HepG2 (cell line): ENCODE measurements at regions not wholly inside any gene's neighbourhood (a gene's known extent, or its start where the extent isn't known, plus 50 kb on each side); places are given as distances from the start of the nearest gene placed in this dataset.

Source experiments
- ATAC-seq: fragments of 200-7000 bp; cut with Tn5 transposase; 3 replicates; pipeline ENCODE4 v1.9.1; 2020; ENCODE audit warnings: mild to moderate bottlenecking, moderate library complexity
- BruUV-seq: library from RNA; stranded (reverse); fragments of 400-500 nt; replicated peaks from 2 replicates; lab custom pipeline; 2021; lab: Mats Ljungman, UMichigan
- CTCF ChIA-PET: fragments of 300-600 bp; formaldehyde crosslinking; extraction: SDS; loops from one replicate; lab custom pipeline; 2021; ENCODE audit warnings: low total read pairs, inconsistent platforms, low intra/inter-chr PET ratio; lab: Yijun Ruan, JAX
- POLR2A ChIA-PET: fragments of 350-600 bp; sonication (Branson Sonifier 250); formaldehyde crosslinking; loops from one replicate; lab custom pipeline; 2020; ENCODE audit warnings: antibody characterized with exemption, inconsistent platforms; lab: Yijun Ruan, JAX
- DNase-seq: peaks from one replicate; pipeline ENCODE4 v3.0.0-alpha.2; 2015; ENCODE audit warnings: low spot score
- FAIRE-seq: peaks from 3 replicates; lab custom pipeline; 2011; peaks lifted over from hg19 to GRCh38; lab: Jason Lieb, UNC
- H2AFZ ChIP-seq: one replicate; pipeline ENCODE4 v1.6.1; 2011; ENCODE audit warnings: low read length, inconsistent platforms
- H3K27ac ChIP-seq: fragments of 300-600 bp; 3 replicates; pipeline ENCODE4 v1.8.0; 2011; ENCODE audit warnings: mixed run types, mild to moderate bottlenecking, mixed read lengths, low read length, inconsistent platforms; ENCODE audit not compliant: insufficient read depth; ENCODE audit errors: extremely low read length
- H3K27me3 ChIP-seq, 2 experiments: fragments of 200-600 bp in 1 of 2; 2 replicates in 1 of 2; 3 replicates in 1 of 2; pipeline versions ENCODE4 v1.6.0 to v1.8.0; 2011; ENCODE audit warnings: low read length in 2 of 2, mild to moderate bottlenecking in 2 of 2, moderate library complexity in 2 of 2, inconsistent platforms in 1 of 2; ENCODE audit not compliant: insufficient read depth in 2 of 2, control insufficient read depth in 1 of 2
- H3K36me3 ChIP-seq, 2 experiments: fragments of 200-600 bp in 1 of 2; replicated peaks in 1 of 2; 2 replicates in 1 of 2; 3 replicates in 1 of 2; pipeline versions ENCODE4 v1.5.1 to v1.8.0; 2011; ENCODE audit warnings: low read length in 2 of 2, inconsistent platforms in 1 of 2; ENCODE audit not compliant: insufficient read depth in 2 of 2, control insufficient read depth in 1 of 2
- H3K4me1 ChIP-seq: 2 replicates; pipeline ENCODE4 v1.5.1; 2012; ENCODE audit warnings: low read length, inconsistent platforms; ENCODE audit not compliant: insufficient read depth
- H3K4me2 ChIP-seq: 2 replicates; pipeline ENCODE4 v1.6.0; 2011; ENCODE audit warnings: low read depth, low read length, inconsistent platforms
- H3K4me3 ChIP-seq, 3 experiments: fragments of 200-600 bp in 1 of 3; sonication (generic), shearing (Covaris generic) in 1 of 3; replicated peaks in 1 of 3; 2 replicates each; pipeline ENCODE4 v1.5.1; 2011 to 2016; ENCODE audit warnings: low read length in 3 of 3, inconsistent platforms in 2 of 3, low read depth in 2 of 3, mild to moderate bottlenecking in 2 of 3, control low read depth in 1 of 3, mixed read lengths in 1 of 3; ENCODE audit not compliant: insufficient read depth in 1 of 3
- H3K79me2 ChIP-seq: one replicate; pipeline ENCODE4 v1.6.1; 2011; ENCODE audit warnings: low read length, inconsistent platforms; ENCODE audit not compliant: insufficient read depth
- H3K9ac ChIP-seq: 2 replicates; pipeline ENCODE4 v1.6.0; 2011; ENCODE audit warnings: mild to moderate bottlenecking, low read depth, low read length, inconsistent platforms; ENCODE audit not compliant: insufficient read depth
- H3K9me3 ChIP-seq: 2 replicates; pipeline ENCODE4 v1.5.1; 2012; ENCODE audit warnings: mild to moderate bottlenecking, low read length
- H4K20me1 ChIP-seq: 2 replicates; pipeline ENCODE4 v1.6.0; 2011; ENCODE audit warnings: inconsistent platforms, mild to moderate bottlenecking, low read length, moderate library complexity; ENCODE audit not compliant: insufficient read depth
- ETV6 ChIP-seq: sonication (generic); formaldehyde crosslinking; conservative IDR thresholded peaks from 2 replicates; pipeline ENCODE4 v1.4.0; 2020; ENCODE audit warnings: missing genetic modification reagents
- KMT2B ChIP-seq: IDR thresholded peaks from 2 replicates; pipeline ENCODE4 v1.6.1; 2016; ENCODE audit warnings: missing genetic modification reagents, missing compliant biosample characterization
- MXD3 ChIP-seq: IDR thresholded peaks from 2 replicates; pipeline ENCODE4 v1.6.1; 2016; ENCODE audit warnings: mild to moderate bottlenecking, missing biosample characterization, missing genetic modification reagents
- SMAD9 ChIP-seq: sonication (generic); formaldehyde crosslinking; IDR thresholded peaks from 2 replicates; pipeline ENCODE4 v1.5.1; 2020; ENCODE audit warnings: mild to moderate bottlenecking, missing genetic modification reagents
- STAT5B ChIP-seq: sonication (generic); formaldehyde crosslinking; IDR thresholded peaks from 2 replicates; pipeline ENCODE4 v1.4.0; 2020; ENCODE audit warnings: missing genetic modification reagents
- YY1 ChIP-seq: IDR thresholded peaks from 2 replicates; pipeline ENCODE4 v1.6.1; 2011; ENCODE audit warnings: low read length, low read depth, moderate library complexity, mild to moderate bottlenecking; ENCODE audit not compliant: insufficient read depth, insufficient replicate concordance
- ZFP91 ChIP-seq: sonication (generic); formaldehyde crosslinking; IDR thresholded peaks from 2 replicates; pipeline ENCODE4 v1.9.0; 2022; ENCODE audit warnings: missing genetic modification reagents, mild to moderate bottlenecking, borderline replicate concordance
- ZNF207 ChIP-seq: fragments of 450-650 bp; IDR thresholded peaks from 2 replicates; pipeline ENCODE4 v1.6.1; 2016; ENCODE audit warnings: antibody characterized with exemption, borderline replicate concordance
- ZNF597 ChIP-seq: sonication (generic); formaldehyde crosslinking; IDR thresholded peaks from 2 replicates; pipeline ENCODE4 v1.5.0; 2020; ENCODE audit warnings: missing genetic modification reagents
- ZNF614 ChIP-seq: IDR thresholded peaks from 2 replicates; pipeline ENCODE4 v1.6.1; 2018; ENCODE audit warnings: missing biosample characterization, missing genetic modification reagents, inconsistent platforms, borderline replicate concordance
- ZNF674 ChIP-seq: sonication (generic); formaldehyde crosslinking; IDR thresholded peaks from 2 replicates; pipeline ENCODE4 v1.5.0; 2020; ENCODE audit warnings: low read depth, mild to moderate bottlenecking, missing genetic modification reagents
- ZNF691 ChIP-seq: sonication (generic); formaldehyde crosslinking; IDR thresholded peaks from 2 replicates; pipeline ENCODE4 v1.4.0; 2020; ENCODE audit warnings: missing genetic modification reagents, low read depth, mild to moderate bottlenecking, borderline replicate concordance
- ZNF747 ChIP-seq: sonication (generic); formaldehyde crosslinking; IDR thresholded peaks from 2 replicates; pipeline ENCODE4 v1.8.1; 2023; ENCODE audit warnings: missing genetic modification reagents, mild to moderate bottlenecking, borderline replicate concordance
- ZNF784 ChIP-seq: sonication (generic); formaldehyde crosslinking; IDR thresholded peaks from 2 replicates; pipeline ENCODE4 v1.5.1; 2020; ENCODE audit warnings: missing genetic modification reagents, mild to moderate bottlenecking, borderline replicate concordance
- WGBS: methylation state at CpG from one replicate; pipeline ENCODE4 v1.1.6; 2017; ENCODE audit warnings: low lambda C conversion rate; 5-methylcytosine and 5-hydroxymethylcytosine counted together
- in situ Hi-C: cut with HindIII; loops from 2 replicates; pipeline ENCODE4 v1.10.0; 2017; ENCODE audit warnings: low pct_unique_long_range_greater_than_20kb; ENCODE audit not compliant: extremely low pct_ligation_motif_present
- intact Hi-C: fragments of 100-400 bp; cut with micrococcal nuclease; formaldehyde crosslinking; loops from one replicate; pipeline ENCODE4 v1.10.0; 2022; ENCODE audit not compliant: unreplicated experiment

GRCh38 chr4:135267148-135267865 is 1065.7 kb upstream of the PABPC4L start:
- CTCF ChIA-PET: no interaction called here
- Histone ChIP-seq H3K9ac (no peak overlapping the region), H2AFZ (no peak overlapping the region), H3K4me1 (no peaks in the 10 kb centered on the region), H3K36me3 (no peaks in the 10 kb centered on the region), H3K4me3 (no peak overlapping the region), H3K9me3 (no peaks in the 10 kb centered on the region), H3K4me2 (no peak overlapping the region), H3K79me2 (no peaks in the 10 kb centered on the region), H3K27me3 (no peaks in the 10 kb centered on the region), H3K27ac (no peak overlapping the region), H4K20me1 (no peaks in the 10 kb centered on the region)
- intact Hi-C loops: no loop called here
- no peak for FAIRE-seq
- ATAC-seq: no peak
- TF ChIP-seq ZFP91 (CRISPR knock-in tag): no peak
- no peak for TF ChIP-seq SMAD9 (CRISPR knock-in tag)
- TF ChIP-seq ZNF614: no peak
- no peak for TF ChIP-seq STAT5B
- no peak for TF ChIP-seq ETV6 (CRISPR knock-in tag)
- TF ChIP-seq KMT2B (CRISPR knock-in tag): no peak
- no peak for TF ChIP-seq ZNF747 (CRISPR knock-in tag)
- TF ChIP-seq ZNF674 (CRISPR knock-in tag): no peak
- no peak for TF ChIP-seq ZNF597 (CRISPR knock-in tag)
- TF ChIP-seq ZNF207: no peak
- no peak for TF ChIP-seq YY1
- no peak for TF ChIP-seq ZNF784 (CRISPR knock-in tag)
- no peak for TF ChIP-seq MXD3 (CRISPR knock-in tag)
- no peak for TF ChIP-seq ZNF691 (CRISPR knock-in tag)
- POLR2A ChIA-PET: no interaction called here
- WGBS: 34% methylated on average over 13 of the region's 13 CpGs
- BruUV-seq: no TSS peak
- no peak for DNase-seq
- in situ Hi-C loops: no loop called here
